CD4-positive, alpha-beta T cell treated with Interleukin-4 for 1 hour (primary cell): ENCODE measurements at regions not wholly inside any gene's neighbourhood (a gene's known extent, or its start where the extent isn't known, plus 50 kb on each side); places are given as distances from the start of the nearest gene placed in this dataset.

ENCODE experiments used
- DNase-seq, 2 donors: peaks; one replicate each; pipeline ENCODE4 v3.0.0-alpha.2; 2020 to 2022

- DNase-seq, result no peak
Observed at GRCh38 chr5:174380311-174380710, 334.8 kb downstream of the NSG2 start.

GRCh38 chr5:174381241-174381640 lies 335.7 kb downstream of the NSG2 start:
- no peak for DNase-seq

GRCh38 chr5:174383210-174384167 lies 338.0 kb downstream of the NSG2 start:
- no peak for DNase-seq

- no peak for DNase-seq
Observed at GRCh38 chr5:174384509-174384947, 339.0 kb downstream of the NSG2 start.

- DNase-seq, result no peak
Observed at GRCh38 chr5:174386306-174386705, 338.1 kb upstream of the MSX2 start.

- no peak for DNase-seq
Observed at GRCh38 chr5:174386846-174387245, 337.5 kb upstream of the MSX2 start.

GRCh38 chr5:174387448-174387847 lies 336.9 kb upstream of the MSX2 start:
- no peak for DNase-seq

- no peak for DNase-seq
Observed at GRCh38 chr5:174392892-174393291, 331.5 kb upstream of the MSX2 start.

- no peak for DNase-seq
Observed at GRCh38 chr5:174396541-174396940, 327.8 kb upstream of the MSX2 start.

- DNase-seq, result no peak
Observed at GRCh38 chr5:174397206-174397605, 327.2 kb upstream of the MSX2 start.

GRCh38 chr5:174398171-174398570 lies 326.2 kb upstream of the MSX2 start:
- DNase-seq, result no peak

- DNase-seq, result no peak
Observed at GRCh38 chr5:174399411-174399810, 325.0 kb upstream of the MSX2 start.

GRCh38 chr5:174400461-174400860 lies 323.9 kb upstream of the MSX2 start:
- no peak for DNase-seq

GRCh38 chr5:174401793-174402192 lies 322.6 kb upstream of the MSX2 start:
- no peak for DNase-seq

GRCh38 chr5:174402222-174402812 lies 322.1 kb upstream of the MSX2 start:
- DNase-seq, result no peak

- DNase-seq, result no peak
Observed at GRCh38 chr5:174404848-174405247, 319.5 kb upstream of the MSX2 start.

- no peak for DNase-seq
Observed at GRCh38 chr5:174409070-174409469, 315.3 kb upstream of the MSX2 start.

GRCh38 chr5:174409971-174410370 lies 314.4 kb upstream of the MSX2 start:
- DNase-seq, result no peak

- no peak for DNase-seq
Observed at GRCh38 chr5:174410716-174411478, 313.5 kb upstream of the MSX2 start.

GRCh38 chr5:174411479-174411819 lies 312.9 kb upstream of the MSX2 start:
- DNase-seq, result no peak

- DNase-seq, result no peak
Observed at GRCh38 chr5:174412374-174412773, 312.0 kb upstream of the MSX2 start.

- DNase-seq, result no peak
Observed at GRCh38 chr5:174412941-174413340, 311.4 kb upstream of the MSX2 start.

- no peak for DNase-seq
Observed at GRCh38 chr5:174413567-174414314, 310.6 kb upstream of the MSX2 start.
